ENCODE measurements at regions not wholly inside any gene's neighbourhood (a gene's known extent, or its start where the extent isn't known, plus 50 kb on each side); places are given as distances from the start of the nearest gene placed in this dataset.

GRCh38 chrX:77003530-77003929 is 443.7 kb upstream of the FGF16 start:
- no peak for TF ChIP-seq USF1 (IDR thresholded peaks at IDR 0.05)

GRCh38 chrX:77003956-77004355 is 443.2 kb upstream of the FGF16 start:
- TF ChIP-seq FOXM1 (IDR thresholded peaks at IDR 0.05; ENCODE audit: borderline replicate concordance, low read depth), result no peak
- TF ChIP-seq CEBPB (IDR thresholded peaks at IDR 0.05), result no peak

GRCh38 chrX:77009691-77010090 is 437.5 kb upstream of the FGF16 start:
- TF ChIP-seq NFIC (IDR thresholded peaks at IDR 0.05) (0 out of 2 replicates have a peak, but pooled peaks have one; percentile 23), EGR1 (IDR thresholded peaks at IDR 0.05) (no peak), FOXM1 (IDR thresholded peaks at IDR 0.05; ENCODE audit: borderline replicate concordance, low read depth) (no peak), EP300 (IDR thresholded peaks at IDR 0.05; ENCODE audit: borderline replicate concordance) (peak; percentile 57; the same call in 1 of the 2 replicates), TCF12 (IDR thresholded peaks at IDR 0.05; ENCODE audit: low read depth) (no peak; the same call in 1 of the 2 replicates), REST (IDR thresholded peaks at IDR 0.05; ENCODE audit: low read depth) (no peak), ZBTB7A (IDR thresholded peaks at IDR 0.05; ENCODE audit: low read depth) (no peak), RAD21 (IDR thresholded peaks at IDR 0.05; ENCODE audit: low read depth) (no peak), YY1 (IDR thresholded peaks at IDR 0.05; ENCODE audit: low read depth) (no peak), CEBPB (IDR thresholded peaks at IDR 0.05) (no peak), TEAD4 (IDR thresholded peaks at IDR 0.05) (peak; percentile 82), USF1 (IDR thresholded peaks at IDR 0.05) (no peak), TAF1 (IDR thresholded peaks at IDR 0.05; ENCODE audit: low read depth) (no peak), MAX (IDR thresholded peaks at IDR 0.05) (no peak), CREB1 (IDR thresholded peaks at IDR 0.05; ENCODE audit: low read depth) (no peak)

GRCh38 chrX:77014377-77015372 is 432.5 kb upstream of the FGF16 start:
- no peak for TF ChIP-seq TAF1 (IDR thresholded peaks at IDR 0.05; ENCODE audit: low read depth)
- no peak for TF ChIP-seq YY1 (IDR thresholded peaks at IDR 0.05; ENCODE audit: low read depth)
- no peak for TF ChIP-seq NFIC (IDR thresholded peaks at IDR 0.05)
- TF ChIP-seq TEAD4 (IDR thresholded peaks at IDR 0.05), result no peak
- no peak for TF ChIP-seq USF1 (IDR thresholded peaks at IDR 0.05)
- TF ChIP-seq REST (IDR thresholded peaks at IDR 0.05; ENCODE audit: low read depth), result no peak
- no peak for TF ChIP-seq EP300 (IDR thresholded peaks at IDR 0.05; ENCODE audit: borderline replicate concordance)
- no peak for TF ChIP-seq RAD21 (IDR thresholded peaks at IDR 0.05; ENCODE audit: low read depth)
- no peak for TF ChIP-seq MAX (IDR thresholded peaks at IDR 0.05)
- TF ChIP-seq EGR1 (IDR thresholded peaks at IDR 0.05), result no peak

- TF ChIP-seq CREB1 (IDR thresholded peaks at IDR 0.05; ENCODE audit: low read depth) (no peak), RAD21 (IDR thresholded peaks at IDR 0.05; ENCODE audit: low read depth) (no peak), EP300 (IDR thresholded peaks at IDR 0.05; ENCODE audit: borderline replicate concordance) (no peak), NFIC (IDR thresholded peaks at IDR 0.05) (no peak), YY1 (IDR thresholded peaks at IDR 0.05; ENCODE audit: low read depth) (no peak), FOXM1 (IDR thresholded peaks at IDR 0.05; ENCODE audit: borderline replicate concordance, low read depth) (no peak), CEBPB (IDR thresholded peaks at IDR 0.05) (no peak), MAX (IDR thresholded peaks at IDR 0.05) (no peak)
These were observed 430.1 kb upstream of the FGF16 start for GRCh38 chrX:77017093-77017492.
